WTC11 (cell line): ENCODE measurements at regions not wholly inside any gene's neighbourhood (a gene's known extent, or its start where the extent isn't known, plus 50 kb on each side); places are given as distances from the start of the nearest gene placed in this dataset.

Experiments used
- TCF7 ChIP-seq: sonication (generic); formaldehyde crosslinking; IDR thresholded peaks from 2 replicates; pipeline ENCODE4 v1.8.0; 2022; ENCODE audit warnings: mild to moderate bottlenecking, low read depth, missing genetic modification reagents, moderate library complexity
- ZNF416 ChIP-seq: fragments of 250-450 bp; sonication (Bioruptor Pico); IDR thresholded peaks from 2 replicates; pipeline ENCODE4 v1.9.0; 2021; ENCODE audit warnings: mild to moderate bottlenecking, inconsistent platforms

DNA sequence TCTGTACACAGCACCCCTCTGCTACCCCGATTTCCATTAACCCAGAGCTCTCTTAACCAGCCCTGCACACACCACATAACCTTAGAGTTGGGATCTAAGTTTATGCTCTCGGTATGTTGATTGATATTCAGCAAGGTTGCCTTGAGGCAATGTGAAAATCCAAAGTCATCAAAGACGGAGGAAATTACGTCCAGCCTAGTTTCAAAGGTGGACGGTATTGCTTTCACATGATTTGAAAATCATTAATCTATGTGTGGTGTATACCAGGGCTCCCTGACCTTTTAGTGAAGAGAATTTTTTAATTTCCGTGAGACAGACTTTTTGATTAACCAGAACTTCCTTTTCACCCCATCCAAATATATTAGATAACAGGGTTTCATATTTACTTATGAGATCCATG lies 272.5 kb upstream of the LCORL start:
- TF ChIP-seq TCF7 (CRISPR knock-in tag) (no peak), ZNF416 (CRISPR knock-in tag) (no peak)
